GM18508 (cell line): ENCODE measurements at regions not wholly inside any gene's neighbourhood (a gene's known extent, or its start where the extent isn't known, plus 50 kb on each side); places are given as distances from the start of the nearest gene placed in this dataset.

Experiments used
- ATAC-seq: cut with Tn5 transposase; IDR thresholded peaks from one replicate; pipeline ENCODE4 v1.9.1; 2021; ENCODE audit warnings: moderate number of reproducible peaks; ENCODE audit not compliant: insufficient read depth, unreplicated experiment

DNA sequence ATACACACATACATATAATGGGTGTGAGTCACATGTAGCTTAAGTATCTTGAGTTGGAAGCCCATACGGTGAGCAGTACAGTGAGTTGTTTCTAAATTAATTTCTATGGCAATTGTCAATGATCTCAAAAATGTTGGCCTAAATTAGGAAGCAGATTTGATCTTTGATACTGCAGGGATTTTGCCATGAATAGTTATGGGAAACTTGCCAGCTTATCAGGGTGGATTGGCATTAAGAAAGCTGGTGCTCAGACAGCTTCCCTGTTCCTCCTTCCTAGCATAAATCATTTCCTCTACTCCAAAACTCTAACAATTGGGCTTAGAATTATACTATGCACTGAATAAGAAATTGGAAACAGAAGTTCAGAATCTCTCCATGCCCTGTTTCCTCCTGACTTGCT lies 150.9 kb upstream of the FRMD6 start:
- no peak for ATAC-seq

DNA sequence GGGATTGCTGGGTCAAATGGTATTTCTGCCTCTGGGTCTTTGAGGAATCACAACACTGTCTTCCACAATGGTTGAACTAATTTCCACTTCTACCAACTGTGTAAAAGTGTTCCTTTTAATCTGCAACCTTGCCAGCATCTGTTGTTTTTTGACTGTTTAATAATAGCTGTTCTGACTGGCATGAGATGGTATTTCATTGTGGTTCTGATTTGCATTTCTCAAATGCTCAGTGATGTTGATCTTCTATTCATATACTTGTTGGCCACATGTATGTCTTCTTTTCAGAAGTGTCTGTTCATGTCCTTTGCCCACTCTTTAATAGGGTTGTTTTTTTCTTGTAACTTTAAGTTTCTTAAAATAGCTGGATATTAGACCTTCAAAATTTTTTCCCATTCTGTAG lies 150.0 kb upstream of the FRMD6 start:
- no peak for ATAC-seq

DNA sequence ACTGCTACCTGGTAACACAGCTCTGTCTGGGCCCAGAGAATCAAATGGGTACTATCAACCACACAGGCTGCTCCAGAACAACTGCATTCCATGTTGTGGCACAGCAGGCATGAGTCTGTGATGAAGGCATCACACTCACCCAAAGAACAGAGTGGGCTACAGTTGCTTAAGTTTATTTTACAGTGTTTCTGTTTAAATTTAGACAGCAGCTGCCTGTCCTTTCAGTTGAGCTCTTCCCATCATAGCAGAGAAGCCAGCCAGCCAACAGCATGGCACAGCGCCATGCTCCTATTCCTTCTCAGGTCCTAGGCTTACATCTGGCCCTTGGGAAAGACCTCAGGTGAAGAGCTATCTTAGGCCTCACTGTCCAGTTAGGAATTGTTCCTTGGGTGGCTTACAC lies 147.0 kb upstream of the FRMD6 start:
- no peak for ATAC-seq

DNA sequence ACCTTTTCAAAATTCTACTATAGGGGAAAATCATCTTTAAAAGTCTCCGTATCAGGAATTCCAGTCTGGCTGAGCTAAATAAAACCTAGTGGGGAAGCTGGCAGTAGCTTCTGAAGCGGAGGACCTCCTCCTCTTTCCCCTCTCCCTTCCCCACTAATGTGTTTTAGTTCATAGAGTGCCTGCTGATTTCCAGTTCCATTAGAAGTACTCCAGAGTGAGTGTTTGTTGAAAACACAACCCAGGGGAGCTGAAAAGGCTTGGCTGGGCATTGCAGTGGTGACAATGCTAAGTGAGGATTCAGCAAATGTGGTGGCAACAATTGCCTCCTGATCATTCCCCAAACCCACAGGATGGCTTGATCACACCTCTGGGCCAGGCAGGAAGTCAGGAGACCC lies 144.2 kb upstream of the FRMD6 start:
- ATAC-seq, result no peak

DNA sequence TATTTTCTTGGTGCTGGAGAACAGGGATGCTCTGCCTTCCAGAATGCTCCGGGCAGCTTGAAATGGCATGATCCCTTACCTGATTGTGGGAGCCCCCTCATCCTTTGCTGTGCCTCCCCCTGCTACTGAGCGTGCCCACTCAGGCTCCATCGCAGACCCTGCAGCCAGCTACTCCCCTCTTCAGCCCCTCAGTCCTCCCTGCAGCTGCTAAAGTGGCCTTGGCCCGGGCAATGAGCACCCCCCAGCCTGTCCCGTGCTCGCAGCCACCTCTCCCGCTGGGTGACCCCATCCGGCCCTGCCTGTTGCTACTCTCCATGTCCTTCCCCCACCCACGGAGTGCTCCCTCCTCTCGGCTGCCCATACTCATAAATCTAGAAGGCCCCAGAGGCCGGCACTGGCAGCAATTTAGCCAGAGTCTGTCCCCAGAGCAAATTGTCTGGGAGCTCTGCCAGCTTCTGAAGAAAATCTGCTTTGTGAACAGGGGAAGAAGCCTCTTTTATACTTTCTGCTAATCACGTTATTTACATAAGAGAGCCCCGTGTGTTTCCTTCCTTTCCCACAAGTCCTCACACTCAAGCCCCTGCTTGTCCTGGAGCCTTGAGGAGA lies 143.7 kb upstream of the FRMD6 start:
- ATAC-seq, result no peak

DNA sequence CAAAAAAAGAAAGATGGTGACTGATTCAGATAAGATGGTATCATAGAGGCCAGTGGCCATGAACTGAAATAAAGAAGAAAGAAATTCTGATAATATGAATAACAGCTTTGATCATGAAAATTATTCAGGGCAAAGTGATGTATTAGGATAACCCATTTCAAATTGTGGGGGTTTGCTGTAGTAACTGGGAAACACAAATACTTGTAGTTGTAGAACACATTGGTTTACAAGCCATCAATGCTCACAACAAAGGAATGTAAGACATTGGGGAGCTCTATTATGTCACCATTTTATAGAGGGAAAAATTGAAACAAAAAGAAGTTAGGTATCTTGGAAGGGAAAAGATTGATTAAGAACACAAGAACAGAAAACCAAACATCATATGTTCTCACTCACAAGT lies 140.4 kb upstream of the FRMD6 start:
- no peak for ATAC-seq

DNA sequence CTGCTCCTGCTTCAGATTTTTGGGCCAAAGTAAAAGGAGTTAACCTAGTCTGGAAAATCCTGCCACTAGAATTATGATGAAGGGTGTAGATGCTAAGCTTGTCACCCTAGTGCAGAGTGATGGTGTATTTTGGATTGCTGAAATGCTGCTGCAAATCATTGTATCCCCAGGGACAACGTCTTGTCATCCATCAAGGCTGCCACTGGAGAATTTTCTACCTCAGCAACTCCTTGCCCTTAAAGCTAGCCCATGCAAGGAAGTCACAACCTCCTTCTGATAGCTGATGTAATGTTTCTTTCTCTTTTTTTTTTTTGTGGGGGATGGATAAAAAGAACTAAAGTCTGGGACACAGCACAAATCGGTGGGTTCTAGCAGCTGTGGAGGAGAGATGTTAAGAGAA lies 139.4 kb upstream of the FRMD6 start:
- ATAC-seq, result no peak

DNA sequence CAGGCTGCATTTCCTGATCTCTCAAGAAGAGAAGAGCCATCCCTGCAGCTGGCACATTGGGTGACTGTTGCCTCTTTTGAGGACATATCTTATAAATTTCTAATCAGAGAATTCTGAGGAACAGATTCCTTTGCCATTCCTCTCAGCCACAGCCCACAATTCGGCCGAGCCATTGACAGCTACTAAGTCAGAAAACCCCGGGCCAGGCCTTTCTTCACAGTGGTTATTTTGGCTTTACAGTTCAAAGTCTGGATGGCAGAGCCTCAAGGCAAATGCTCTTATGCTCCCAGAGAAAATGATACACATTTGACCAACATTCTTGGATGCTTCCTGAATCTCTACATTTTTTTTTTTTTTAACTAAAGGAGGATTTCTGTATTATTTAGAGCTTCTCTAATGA lies 138.4 kb upstream of the FRMD6 start:
- no peak for ATAC-seq

DNA sequence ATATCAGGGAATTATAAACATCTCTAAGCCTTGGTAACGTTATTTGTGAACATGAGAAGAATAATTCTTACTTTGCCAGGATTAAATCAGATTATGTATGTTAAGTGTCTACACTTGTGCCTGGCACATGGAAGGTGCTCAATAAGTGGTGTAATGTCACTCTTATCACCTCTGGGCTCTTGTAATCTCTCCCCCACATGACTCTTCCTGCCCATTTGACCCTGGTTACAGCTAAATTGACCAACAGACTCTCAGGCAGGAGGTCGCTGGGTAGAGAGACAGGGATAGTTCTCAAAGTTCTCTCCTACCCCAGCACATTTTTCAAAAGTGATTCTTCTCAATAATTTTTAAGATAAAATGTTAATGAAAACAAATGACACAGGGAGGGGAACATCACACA lies 137.8 kb upstream of the FRMD6 start:
- ATAC-seq, result no peak

DNA sequence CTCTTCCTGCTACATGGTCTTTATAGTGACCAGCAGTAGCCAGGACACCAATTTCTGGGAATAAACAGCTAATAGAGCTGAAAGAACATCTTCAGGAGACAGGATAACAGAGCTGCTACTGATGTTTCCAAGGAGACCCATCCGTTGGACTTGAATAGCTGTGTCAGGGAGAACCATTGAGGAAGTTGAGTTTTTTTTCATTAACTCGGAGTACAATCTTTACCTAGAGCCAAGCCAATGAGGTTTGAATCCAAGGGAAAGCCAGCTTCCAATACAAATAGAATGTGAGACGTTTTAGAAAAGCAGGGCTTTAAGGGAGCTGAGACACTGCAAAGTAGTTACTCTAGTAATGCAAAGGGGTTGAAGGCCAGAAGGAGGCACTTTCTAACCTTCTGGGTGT lies 136.1 kb upstream of the FRMD6 start:
- ATAC-seq, result no peak

DNA sequence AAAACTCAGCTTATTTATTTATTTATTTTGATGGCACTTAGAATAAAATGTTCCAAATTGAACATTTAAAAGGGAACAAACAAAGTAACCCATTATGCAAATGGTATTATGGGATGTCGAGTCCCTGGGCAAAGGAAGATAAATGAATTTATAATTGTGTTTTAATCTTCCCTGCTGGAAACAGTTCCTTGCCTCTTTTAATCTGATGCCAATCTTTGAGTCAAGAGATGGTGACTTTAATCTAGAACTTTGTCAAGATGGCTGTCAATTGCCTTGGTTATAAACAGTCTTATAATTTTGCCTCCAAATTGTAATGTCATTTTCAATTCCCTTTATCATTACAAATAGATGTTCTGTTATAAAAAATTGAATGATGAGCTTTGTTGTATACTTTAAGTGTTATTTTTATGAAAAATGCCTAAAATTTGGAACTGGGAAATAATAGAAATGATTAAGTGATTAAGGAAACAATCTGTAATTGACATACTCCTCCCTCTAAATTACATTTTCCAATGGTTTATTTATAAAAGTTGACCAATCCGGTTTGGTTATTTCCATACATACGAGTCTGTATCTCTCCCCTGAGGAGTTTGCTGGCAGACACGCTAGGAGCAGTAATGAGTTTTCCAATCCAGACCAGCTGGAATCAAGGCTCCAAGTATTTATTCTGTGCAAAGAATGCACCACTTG lies 134.9 kb upstream of the FRMD6 start:
- ATAC-seq, result no peak

DNA sequence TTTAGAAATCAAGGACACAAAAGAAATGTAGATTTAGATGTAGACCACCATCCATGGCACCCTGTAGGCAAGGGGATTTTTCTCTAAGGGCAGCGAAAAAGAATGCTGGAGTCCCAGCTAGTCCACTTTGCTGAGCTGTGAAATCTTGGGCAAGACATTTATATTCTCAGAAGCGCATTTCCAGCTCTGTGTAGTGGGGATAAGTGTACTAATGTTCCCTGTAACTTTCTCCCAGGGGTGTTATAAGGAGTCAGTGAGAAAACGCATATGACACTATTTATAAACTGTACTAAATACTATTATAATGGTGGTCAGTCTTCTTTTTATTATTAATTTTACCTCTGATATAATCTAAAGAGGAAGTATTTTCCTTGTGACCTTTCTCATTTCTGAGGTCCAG lies 133.4 kb upstream of the FRMD6 start:
- no peak for ATAC-seq

DNA sequence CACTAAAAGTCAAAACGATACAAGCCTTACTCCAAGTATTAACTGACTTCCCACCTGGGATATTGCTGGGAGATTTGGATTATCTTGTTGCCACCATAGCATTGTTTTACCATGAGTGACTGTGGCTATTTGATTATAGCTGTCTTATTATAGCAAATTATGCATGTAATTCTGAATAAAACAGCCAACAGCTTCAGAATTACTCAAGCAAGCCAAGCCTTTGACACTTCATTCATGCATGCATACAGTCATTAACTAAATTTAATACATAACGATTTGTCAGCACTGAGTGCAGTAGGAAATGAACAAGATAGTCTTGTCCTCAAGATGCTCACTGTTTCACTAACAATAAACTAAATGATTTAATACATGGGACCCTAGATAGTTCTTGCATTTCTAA lies 133.0 kb upstream of the FRMD6 start:
- no peak for ATAC-seq

DNA sequence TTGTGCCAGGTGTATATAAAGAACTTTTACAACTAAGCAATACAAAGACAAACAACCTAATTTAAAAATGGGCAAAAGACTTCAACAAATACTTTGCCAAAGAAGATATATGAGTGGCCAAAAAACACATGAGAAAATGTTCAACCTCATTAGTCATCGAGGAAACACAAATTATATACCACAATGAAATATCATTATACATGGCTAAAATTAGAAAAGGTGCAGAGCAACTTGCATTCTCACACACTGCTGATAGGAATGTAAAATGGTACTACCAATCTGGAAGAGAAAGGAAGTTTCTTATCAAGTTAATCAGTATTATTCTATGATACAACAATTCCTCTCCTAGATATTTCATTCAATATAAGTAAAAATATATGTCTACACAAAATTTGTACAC lies 131.6 kb upstream of the FRMD6 start:
- no peak for ATAC-seq

DNA sequence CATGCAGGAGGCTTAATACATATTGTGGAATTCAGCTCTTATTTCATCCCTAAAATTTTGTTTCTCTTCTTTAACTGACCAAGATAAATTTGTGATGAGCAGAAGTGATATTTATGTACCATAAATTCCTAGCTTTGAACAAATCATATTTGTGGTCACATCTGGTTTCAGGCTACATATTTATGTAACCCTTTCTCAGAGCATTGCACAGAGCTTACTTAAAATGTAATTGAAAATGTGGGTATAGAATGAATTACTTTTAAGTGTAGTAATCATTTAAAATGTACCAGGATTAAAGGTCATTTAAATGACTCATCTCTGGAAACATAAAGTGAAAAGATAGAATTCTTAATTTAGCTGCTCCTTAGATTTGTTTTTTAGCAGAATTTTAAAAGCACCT lies 129.9 kb upstream of the FRMD6 start:
- no peak for ATAC-seq

DNA sequence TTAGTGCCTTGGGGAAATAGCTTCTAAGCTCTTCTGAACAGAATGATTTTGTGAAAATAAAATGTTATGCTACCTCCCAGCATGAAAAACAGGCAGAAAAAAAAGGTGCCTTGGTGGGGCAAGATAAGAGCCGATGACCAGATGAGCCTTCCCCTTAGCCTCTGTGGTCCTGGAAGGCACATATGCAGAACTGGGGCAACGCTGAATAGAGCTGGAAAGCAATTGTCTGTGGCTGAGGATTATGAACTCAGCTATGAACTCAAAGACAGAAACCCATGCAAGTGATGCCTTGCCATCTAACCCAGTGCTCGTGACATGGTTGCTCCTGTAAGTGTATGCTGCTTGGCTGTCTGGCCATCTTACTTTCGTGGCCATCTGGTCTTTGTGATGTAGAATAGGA lies 128.5 kb upstream of the FRMD6 start:
- no peak for ATAC-seq

DNA sequence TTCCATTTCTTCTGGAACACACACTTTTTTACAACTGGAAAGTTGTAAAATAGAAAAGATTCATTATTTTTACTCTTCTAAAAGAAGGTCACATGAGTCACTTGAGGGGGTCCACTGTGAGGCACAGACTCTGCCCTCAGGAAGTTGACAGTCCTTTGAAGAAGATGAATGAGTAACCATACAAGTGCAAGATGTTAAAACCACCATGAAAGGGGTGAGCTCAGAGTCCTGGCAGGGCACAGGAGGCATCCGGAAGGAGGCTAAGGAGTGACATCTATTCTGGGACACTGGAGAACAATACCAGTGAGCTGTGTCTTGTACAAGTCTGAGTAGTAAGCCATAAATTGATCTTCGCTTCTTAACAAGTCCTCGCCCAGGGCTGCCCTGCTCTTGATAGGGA lies 126.0 kb upstream of the FRMD6 start:
- ATAC-seq, result no peak

DNA sequence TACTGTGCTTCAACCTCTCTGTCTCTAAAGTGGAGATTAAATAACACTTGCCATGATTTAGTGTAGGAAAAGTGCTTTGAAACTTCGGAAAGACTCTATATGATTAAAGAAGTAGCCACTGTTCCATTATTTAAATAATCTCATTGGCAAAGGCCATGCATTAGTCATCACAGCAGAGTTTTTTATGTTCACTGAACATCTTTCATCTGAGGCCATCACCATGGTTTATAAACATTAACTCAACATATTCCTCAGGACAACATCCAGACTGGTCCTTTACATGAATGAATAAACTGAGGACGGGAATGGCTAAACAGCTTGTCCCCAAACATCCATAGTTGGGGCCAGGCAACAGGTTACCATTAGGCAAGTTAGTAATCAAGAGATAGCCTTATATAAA lies 124.6 kb upstream of the FRMD6 start:
- no peak for ATAC-seq

DNA sequence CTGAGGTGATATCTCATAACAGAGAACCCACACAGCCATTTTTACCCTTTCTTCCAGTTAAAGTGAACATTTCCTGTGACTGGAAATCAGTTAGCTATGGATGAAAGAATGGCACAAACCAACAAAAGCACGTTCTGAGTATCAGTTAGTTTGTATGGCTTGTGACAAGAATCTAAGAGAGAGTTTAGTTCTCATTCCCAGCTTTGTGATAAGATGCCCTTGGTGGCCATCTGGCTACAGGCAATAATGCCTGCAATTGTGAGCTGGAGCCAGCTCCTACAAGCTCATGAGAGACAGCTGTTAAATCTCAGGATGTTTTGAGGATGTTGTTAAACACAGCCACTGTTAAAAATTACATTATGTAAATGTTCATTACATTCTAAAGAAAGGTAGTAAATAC lies 122.0 kb upstream of the FRMD6 start:
- ATAC-seq, result no peak

DNA sequence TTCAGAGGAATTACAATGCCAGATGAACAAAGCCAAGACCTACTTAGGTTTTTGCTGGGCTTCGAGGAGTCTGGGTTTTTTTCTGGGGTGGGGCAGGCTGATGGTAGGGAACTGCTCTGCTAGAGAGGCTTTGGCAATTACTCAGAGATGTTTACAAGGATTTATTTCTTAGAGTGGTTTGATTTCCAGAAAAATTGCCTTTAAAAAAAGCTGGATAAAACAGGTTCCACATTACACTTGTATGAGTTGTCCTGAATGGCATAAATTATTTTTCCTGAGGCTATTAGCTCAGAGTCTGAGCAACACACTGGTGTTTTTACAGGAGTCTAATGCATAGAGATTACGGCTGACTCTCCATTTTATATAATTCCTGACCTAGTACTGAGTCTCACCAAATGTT lies 118.5 kb upstream of the FRMD6 start:
- ATAC-seq, result no peak

DNA sequence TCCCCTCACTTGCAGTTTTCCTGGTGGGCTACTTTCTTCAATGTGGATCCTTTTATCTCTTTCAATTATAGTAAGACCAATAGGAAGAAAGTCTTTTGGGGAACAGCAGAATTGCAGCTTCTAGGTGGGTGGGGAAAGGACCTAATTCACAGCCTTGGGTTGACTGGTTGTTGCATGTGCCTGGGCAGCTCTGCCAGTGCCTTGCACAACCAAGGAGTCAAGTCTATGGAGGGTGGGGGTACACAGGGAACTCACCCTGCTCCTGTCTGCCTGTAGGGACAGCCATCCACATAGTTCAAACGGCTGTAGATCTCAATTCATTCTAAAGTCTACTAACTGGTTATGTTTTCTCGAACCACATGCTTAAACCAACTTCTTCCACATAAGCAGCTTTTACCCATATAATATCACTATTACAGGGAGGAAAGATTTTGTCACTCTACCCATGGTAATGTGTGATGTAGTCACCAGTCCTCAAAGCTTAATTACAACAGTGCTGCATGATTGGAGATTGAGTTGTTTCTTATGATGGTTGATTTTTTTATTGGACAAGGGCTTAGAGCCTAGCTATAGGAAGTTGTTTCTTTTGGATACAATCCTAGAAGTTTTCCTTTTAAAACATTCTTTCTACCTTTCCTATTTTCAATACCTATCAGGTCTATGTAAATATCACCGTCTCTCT lies 117.7 kb upstream of the FRMD6 start:
- no peak for ATAC-seq

DNA sequence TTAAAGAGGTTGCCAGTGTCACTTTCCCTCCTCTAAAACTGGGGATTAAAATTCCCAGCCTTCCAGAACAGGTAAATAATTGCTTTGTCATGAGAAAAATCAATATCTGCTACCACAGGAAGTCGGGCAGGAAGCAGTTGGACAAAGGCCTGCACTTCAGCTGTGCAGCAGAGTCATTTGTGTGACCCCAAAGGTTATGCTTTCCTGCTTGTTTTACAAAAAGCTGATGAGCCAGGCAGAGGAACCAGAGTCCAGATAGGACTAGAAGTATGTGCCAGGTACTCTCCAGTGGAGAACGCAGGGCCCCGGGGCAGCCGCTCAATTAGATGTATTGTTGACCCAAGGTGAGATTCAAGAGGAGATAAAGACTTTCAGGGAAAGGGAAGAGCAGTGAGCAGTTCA lies 117.1 kb upstream of the FRMD6 start:
- ATAC-seq, result no peak
